ENCODE measurements at regions not wholly inside any gene's neighbourhood (a gene's known extent, or its start where the extent isn't known, plus 50 kb on each side); places are given as distances from the start of the nearest gene placed in this dataset.

DNA sequence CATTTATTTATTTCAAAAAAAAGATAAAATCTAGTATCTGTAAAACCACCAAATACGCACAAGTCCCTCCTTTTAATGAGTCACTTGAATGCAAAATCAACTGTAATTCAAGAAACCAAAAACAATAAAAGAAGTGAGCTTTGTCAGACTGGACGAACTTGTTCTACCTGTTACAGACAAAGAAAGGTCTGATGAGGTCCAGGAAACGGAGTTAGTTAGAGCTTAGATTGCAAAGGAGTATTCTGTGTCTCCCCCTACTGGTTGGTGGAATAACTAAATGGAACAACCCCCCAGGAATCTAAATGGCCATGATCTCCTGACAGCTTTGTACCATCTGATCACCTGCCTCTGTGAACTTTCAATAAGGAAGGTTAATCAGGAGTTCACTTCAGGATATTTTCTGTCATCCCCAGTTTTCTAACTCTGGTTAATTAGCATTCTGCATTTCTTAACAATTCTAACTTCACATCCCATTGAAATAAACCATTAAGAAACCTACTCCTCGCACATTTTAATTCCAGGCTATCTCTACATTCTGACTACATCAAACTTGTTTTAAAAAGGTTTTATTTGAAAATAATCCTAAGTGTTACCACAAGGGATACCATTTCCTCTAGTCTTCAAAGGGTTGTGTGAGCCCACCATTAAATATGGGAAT is 333.0 kb upstream of the SATB1 start (continued):
- no peak for TF ChIP-seq CHD1 (IDR thresholded peaks at IDR 0.05; ENCODE audit: low read depth, low read length)
- no peak for TF ChIP-seq JUN (IDR thresholded peaks at IDR 0.05; ENCODE audit: low read depth, low read length)
- peak; percentile 59; the same call in 1 of the 2 replicates for TF ChIP-seq YY1 (IDR thresholded peaks at IDR 0.05; ENCODE audit: low read depth, low read length)
- TF ChIP-seq CTBP2 (IDR thresholded peaks at IDR 0.05; ENCODE audit: borderline replicate concordance, insufficient read depth, insufficient read length, low read length), result no peak
- TF ChIP-seq SIN3A (conservative IDR thresholded peaks at IDR 0.05 in 1 of 2, IDR thresholded peaks at IDR 0.05 in 1 of 2; ENCODE audit: low read depth in 1 of 2, low read length in 2 of 2), result no peak
- TF ChIP-seq NRF1 (IDR thresholded peaks at IDR 0.05; ENCODE audit: low read depth, low read length), result no peak
- no peak for TF ChIP-seq GTF2F1 (IDR thresholded peaks at IDR 0.05; ENCODE audit: borderline replicate concordance, low read depth, low read length)
- TF ChIP-seq, protein P1, sequence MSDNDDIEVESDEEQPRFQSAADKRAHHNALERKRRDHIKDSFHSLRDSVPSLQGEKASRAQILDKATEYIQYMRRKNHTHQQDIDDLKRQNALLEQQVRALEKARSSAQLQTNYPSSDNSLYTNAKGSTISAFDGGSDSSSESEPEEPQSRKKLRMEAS (IDR thresholded peaks at IDR 0.05), result no peak
- no peak for TF ChIP-seq SUZ12 (IDR thresholded peaks at IDR 0.05; ENCODE audit: low read length)
- TF ChIP-seq EZH2 (IDR thresholded peaks at IDR 0.05; ENCODE audit: low read depth, low read length, severe bottlenecking), result no peak
- TF ChIP-seq RNF2 (IDR thresholded peaks at IDR 0.05; ENCODE audit: borderline replicate concordance, low read depth, low read length, missing control alignments, poor library complexity, severe bottlenecking), result no peak
- peak; percentile 63 for TF ChIP-seq ASH2L (IDR thresholded peaks at IDR 0.05; ENCODE audit: low read length)
- no peak for TF ChIP-seq HDAC2 (IDR thresholded peaks at IDR 0.05; ENCODE audit: borderline replicate concordance in 1 of 2, low read depth in 2 of 2, low read length in 2 of 2)
- no peak for TF ChIP-seq RXRA (IDR thresholded peaks at IDR 0.05; ENCODE audit: insufficient read depth, low read depth, low read length)
- no peak; the same call in 1 of the 2 replicates for TF ChIP-seq EGR1 (IDR thresholded peaks at IDR 0.05; ENCODE audit: borderline replicate concordance, low read depth, low read length)
- TF ChIP-seq BCL11A (IDR thresholded peaks at IDR 0.05; ENCODE audit: low read depth in 2 of 2, low read length in 2 of 2), result peak in 1 of 2 experiments; percentile 61
- TF ChIP-seq, protein P2, sequence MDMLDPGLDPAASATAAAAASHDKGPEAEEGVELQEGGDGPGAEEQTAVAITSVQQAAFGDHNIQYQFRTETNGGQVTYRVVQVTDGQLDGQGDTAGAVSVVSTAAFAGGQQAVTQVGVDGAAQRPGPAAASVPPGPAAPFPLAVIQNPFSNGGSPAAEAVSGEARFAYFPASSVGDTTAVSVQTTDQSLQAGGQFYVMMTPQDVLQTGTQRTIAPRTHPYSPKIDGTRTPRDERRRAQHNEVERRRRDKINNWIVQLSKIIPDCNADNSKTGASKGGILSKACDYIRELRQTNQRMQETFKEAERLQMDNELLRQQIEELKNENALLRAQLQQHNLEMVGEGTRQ (IDR thresholded peaks at IDR 0.05; ENCODE audit: low read length), result no peak
- TF ChIP-seq, protein P3, sequence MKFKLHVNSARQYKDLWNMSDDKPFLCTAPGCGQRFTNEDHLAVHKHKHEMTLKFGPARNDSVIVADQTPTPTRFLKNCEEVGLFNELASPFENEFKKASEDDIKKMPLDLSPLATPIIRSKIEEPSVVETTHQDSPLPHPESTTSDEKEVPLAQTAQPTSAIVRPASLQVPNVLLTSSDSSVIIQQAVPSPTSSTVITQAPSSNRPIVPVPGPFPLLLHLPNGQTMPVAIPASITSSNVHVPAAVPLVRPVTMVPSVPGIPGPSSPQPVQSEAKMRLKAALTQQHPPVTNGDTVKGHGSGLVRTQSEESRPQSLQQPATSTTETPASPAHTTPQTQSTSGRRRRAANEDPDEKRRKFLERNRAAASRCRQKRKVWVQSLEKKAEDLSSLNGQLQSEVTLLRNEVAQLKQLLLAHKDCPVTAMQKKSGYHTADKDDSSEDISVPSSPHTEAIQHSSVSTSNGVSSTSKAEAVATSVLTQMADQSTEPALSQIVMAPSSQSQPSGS (IDR thresholded peaks at IDR 0.05; ENCODE audit: low read length), result 0 out of 2 replicates have a peak, but pooled peaks have one; percentile 58
- no peak for TF ChIP-seq TAF7 (optimal IDR thresholded peaks at IDR 0.05; ENCODE audit: borderline replicate concordance, low read depth, low read length)
- peak; percentile 72; the same call in 1 of the 2 replicates for TF ChIP-seq JUND (IDR thresholded peaks at IDR 0.05; ENCODE audit: low read length)
- TF ChIP-seq CREB1 (IDR thresholded peaks at IDR 0.05), result no peak

Data from H1 (cell line).